ENCODE measurements at regions not wholly inside any gene's neighbourhood (a gene's known extent, or its start where the extent isn't known, plus 50 kb on each side); places are given as distances from the start of the nearest gene placed in this dataset.

DNA sequence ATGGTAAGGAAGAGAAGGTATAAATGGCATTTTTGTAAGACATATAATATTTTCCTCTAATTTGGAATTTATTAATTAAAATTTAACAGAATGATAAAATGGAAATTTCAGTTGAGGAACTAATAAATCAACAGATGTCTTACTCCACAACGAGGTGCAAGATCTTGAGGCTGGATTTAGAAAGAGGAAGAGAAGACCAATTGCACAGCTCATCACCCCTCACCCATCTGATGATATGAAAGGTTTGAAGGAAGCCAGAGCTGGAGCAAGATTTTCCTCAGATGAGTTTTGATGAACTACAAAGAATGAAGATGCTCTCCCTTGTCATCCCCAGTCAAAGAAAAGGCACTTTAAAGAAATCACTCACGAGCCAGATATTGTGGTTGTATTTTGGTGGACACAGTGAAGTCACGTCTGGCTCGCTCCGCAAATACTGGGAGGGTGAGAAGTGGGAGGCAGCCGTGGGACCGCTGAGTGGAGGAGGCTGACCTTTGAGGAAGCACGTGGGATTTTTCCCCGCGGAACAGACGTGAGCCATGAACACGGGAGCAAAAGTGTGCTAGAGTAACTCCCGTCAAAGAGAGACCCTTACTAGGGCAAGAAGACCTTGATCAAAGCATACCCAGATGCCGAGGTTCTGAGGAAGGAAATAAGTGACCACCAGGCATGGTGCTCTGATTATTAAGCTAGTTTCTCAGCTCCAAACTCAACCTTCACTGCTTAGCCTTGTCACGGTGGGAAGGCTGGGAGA is 511.4 kb downstream of the RNF144A start:
- TF ChIP-seq, protein P1, sequence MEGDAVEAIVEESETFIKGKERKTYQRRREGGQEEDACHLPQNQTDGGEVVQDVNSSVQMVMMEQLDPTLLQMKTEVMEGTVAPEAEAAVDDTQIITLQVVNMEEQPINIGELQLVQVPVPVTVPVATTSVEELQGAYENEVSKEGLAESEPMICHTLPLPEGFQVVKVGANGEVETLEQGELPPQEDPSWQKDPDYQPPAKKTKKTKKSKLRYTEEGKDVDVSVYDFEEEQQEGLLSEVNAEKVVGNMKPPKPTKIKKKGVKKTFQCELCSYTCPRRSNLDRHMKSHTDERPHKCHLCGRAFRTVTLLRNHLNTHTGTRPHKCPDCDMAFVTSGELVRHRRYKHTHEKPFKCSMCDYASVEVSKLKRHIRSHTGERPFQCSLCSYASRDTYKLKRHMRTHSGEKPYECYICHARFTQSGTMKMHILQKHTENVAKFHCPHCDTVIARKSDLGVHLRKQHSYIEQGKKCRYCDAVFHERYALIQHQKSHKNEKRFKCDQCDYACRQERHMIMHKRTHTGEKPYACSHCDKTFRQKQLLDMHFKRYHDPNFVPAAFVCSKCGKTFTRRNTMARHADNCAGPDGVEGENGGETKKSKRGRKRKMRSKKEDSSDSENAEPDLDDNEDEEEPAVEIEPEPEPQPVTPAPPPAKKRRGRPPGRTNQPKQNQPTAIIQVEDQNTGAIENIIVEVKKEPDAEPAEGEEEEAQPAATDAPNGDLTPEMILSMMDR (IDR thresholded peaks at IDR 0.05) = no peak
- no peak for TF ChIP-seq EZH2phosphoT487 (IDR thresholded peaks at IDR 0.05)
- TF ChIP-seq EZH2 (IDR thresholded peaks at IDR 0.05) = no peak
